ENCODE measurements at regions not wholly inside any gene's neighbourhood (a gene's known extent, or its start where the extent isn't known, plus 50 kb on each side); places are given as distances from the start of the nearest gene placed in this dataset.
"Not testable (repeated sequence)": the region's sequence is repeated elsewhere in the genome, so short reads cannot be mapped to it uniquely, and the experiment has no call there.

- DNase-seq (ENCODE audit: insufficient read length) (no peak), FAIRE-seq (no peak)
- no peak for TF ChIP-seq POLR2A (IDR thresholded peaks at IDR 0.05; ENCODE audit: low read depth, low read length)
- TF ChIP-seq POLR2AphosphoS5 (IDR thresholded peaks at IDR 0.05; ENCODE audit: low read depth, low read length) = no peak
- TF ChIP-seq TAF1 (IDR thresholded peaks at IDR 0.05; ENCODE audit: borderline replicate concordance, low read depth, low read length) = no peak
These were observed 233.5 kb upstream of the SERP2 start for GRCh38 chr13:44140146-44140545.

DNA sequence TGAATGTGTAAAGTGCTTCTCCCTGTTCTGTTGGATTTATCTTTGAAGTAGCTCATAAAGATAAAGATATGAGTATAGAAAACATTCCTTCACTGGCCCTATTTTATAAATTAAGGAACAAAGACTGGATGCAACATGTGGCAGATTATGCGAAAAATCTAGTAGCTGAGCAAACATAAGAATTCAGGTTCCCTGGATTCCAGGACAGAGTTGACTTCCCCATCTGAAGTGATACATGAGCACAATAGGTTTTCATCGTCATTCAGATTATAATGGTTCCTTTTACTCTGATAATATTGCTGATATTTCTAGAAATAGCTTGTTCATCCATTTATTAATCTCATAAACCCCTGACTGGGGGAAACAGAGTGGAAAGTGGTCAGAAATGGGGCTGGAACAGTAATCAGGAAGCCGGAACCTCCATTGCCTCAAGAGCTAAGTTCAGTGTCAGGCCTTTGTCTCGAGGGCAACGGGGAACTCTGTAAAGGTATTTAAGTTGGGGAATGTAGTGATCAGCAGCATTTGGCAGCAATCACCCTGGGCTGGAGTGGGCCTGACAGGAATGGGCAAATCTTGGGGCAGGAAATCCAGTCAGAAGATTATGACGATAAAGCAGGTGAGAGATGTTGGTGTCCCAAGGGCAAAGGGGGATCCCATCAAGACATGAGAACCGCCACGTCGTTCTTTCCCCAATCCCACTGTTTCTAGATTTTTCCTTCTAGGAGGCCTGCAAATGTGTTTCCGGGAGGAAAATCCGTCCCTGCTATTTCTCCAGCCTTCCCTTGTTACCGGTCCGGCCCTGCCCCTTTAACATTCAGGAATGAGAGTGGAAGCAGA lies 232.5 kb upstream of the SERP2 start:
- FAIRE-seq (peak; percentile 80), DNase-seq (ENCODE audit: insufficient read length) (no peak)
- TF ChIP-seq POLR2AphosphoS5 (IDR thresholded peaks at IDR 0.05; ENCODE audit: low read depth, low read length) (no peak), POLR2A (IDR thresholded peaks at IDR 0.05; ENCODE audit: low read depth, low read length) (no peak), TAF1 (IDR thresholded peaks at IDR 0.05; ENCODE audit: borderline replicate concordance, low read depth, low read length) (no peak)

DNA sequence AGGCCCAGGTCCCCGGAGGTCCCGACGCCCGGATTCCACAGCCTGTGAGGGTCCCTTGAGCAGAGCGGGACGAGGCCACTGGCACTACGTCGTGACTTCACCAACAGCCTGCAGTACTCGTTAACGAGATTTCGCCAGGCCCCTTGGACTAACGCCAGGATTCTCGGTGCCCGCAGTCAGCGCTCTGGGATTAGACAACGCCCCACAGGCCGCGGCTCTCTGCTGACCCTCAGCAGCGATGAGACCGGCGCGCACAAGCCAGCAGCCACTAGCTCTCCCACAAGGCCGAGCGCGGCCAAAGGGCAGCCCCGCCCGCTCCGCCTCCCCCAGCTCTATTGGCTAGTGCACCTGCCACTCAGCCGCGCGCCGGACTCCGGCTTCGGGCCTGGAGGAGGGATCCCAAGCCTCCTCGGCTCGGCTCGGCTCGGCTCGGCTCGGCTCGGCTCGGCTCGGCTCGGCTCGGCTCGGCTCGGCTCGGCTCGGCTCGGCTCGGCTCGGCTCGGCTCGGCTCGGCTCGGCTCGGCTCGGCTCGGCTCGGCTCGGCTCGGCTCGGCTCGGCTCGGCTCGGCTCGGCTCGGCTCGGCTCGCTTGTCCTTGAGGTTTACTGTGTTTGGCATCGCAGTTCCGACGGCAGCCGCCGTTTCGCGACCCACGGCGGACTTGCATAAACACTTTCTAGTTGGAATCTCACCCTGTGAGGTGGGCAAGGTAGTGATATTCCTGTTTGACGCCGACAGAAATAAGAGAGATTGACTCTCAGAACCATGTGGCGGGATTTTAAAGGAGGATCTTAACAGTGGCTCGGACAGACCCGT lies 231.7 kb upstream of the SERP2 start:
- peak; percentile 96 for DNase-seq (ENCODE audit: insufficient read length)
- peak; percentile 77; the same call in 1 of the 2 replicates for TF ChIP-seq POLR2A (IDR thresholded peaks at IDR 0.05; ENCODE audit: low read depth, low read length)
- TF ChIP-seq TAF1 (IDR thresholded peaks at IDR 0.05; ENCODE audit: borderline replicate concordance, low read depth, low read length) = no peak
- TF ChIP-seq POLR2AphosphoS5 (IDR thresholded peaks at IDR 0.05; ENCODE audit: low read depth, low read length) = peak; percentile 75
- peak; percentile 85 for FAIRE-seq

DNA sequence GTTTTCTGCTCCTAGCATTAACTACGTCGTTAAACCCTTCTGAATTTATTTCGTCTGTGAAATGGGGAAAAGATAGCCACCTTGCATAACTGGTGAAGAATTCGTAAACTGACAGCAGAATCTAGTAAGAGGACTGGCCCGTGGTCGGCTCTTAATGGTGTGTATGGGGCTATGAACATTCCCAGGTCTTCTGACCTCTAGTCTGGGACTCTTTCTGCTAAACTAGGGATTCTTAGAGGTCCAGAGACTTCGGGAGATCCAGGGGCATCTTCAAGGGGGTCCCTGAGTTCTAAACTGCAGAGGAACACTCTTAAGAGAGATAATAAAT lies 231.1 kb upstream of the SERP2 start:
- DNase-seq (ENCODE audit: insufficient read length) (no peak), FAIRE-seq (no peak)
- no peak for TF ChIP-seq POLR2AphosphoS5 (IDR thresholded peaks at IDR 0.05; ENCODE audit: low read depth, low read length)
- no peak for TF ChIP-seq TAF1 (IDR thresholded peaks at IDR 0.05; ENCODE audit: borderline replicate concordance, low read depth, low read length)
- no peak for TF ChIP-seq POLR2A (IDR thresholded peaks at IDR 0.05; ENCODE audit: low read depth, low read length)

DNA sequence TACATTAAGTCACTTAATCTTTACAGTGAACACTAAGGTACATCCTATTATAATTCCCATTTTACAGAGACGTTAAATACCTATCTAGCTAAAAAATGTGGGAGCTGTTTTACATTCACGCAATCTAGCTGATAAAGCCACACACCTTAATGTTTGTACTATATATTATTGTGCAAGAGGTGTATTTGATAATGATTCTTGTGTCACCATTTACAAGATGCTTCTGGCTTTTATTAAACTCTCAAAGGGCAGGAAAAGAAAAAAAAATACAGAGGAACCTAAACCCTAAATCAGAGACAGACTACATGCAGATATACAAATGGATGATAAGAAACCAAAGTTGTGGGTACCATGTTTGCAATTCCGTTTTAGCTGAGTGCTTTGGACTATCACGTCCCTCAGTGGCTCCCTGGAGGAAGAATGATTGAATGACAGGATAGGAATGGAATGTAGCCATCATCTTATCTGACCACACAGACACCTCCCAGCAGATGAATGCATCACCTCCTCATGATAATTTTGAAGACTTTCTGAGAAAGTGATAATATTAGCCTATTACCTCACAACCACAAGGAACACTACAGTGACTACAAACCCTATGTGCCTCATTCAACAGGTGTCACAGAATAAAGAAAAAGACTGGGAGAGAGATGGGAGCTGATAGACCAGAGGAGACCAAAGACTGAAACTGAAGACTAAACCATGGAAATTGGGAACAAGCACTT lies 230.5 kb upstream of the SERP2 start:
- TF ChIP-seq TAF1 (IDR thresholded peaks at IDR 0.05; ENCODE audit: borderline replicate concordance, low read depth, low read length) (no peak), POLR2AphosphoS5 (IDR thresholded peaks at IDR 0.05; ENCODE audit: low read depth, low read length) (no peak)
- peak; percentile 54 for FAIRE-seq
- DNase-seq (ENCODE audit: insufficient read length) = no peak

GRCh38 chr13:44146138-44146537 lies 227.5 kb upstream of the SERP2 start:
- FAIRE-seq (no peak), DNase-seq (ENCODE audit: insufficient read length) (no peak)
- TF ChIP-seq POLR2AphosphoS5 (IDR thresholded peaks at IDR 0.05; ENCODE audit: low read depth, low read length) (no peak), TAF1 (IDR thresholded peaks at IDR 0.05; ENCODE audit: borderline replicate concordance, low read depth, low read length) (no peak), POLR2A (IDR thresholded peaks at IDR 0.05; ENCODE audit: low read depth, low read length) (no peak)

DNA sequence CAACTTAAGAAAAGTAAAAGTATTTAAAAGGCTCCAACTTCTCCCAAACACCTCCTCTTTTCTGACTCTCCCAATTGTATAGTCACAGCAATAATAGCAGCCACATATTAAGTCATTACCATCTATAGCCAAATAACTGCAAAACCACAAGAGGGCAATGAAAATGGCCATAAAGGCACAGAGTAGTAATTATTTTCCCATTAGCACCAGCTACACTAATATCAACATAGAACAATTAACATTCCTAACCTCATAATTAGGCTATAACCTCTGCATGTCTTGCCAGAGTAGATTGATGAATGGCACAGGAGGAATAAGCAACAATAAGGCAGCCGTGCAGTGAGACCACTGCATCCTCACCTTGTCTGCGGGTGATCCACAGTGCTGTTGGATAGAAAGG lies 226.4 kb upstream of the SERP2 start:
- FAIRE-seq = no peak

GRCh38 chr13:44147648-44148047 lies 226.0 kb upstream of the SERP2 start:
- FAIRE-seq (no peak), DNase-seq (ENCODE audit: insufficient read length) (no peak)
- TF ChIP-seq POLR2AphosphoS5 (IDR thresholded peaks at IDR 0.05; ENCODE audit: low read depth, low read length) (no peak), POLR2A (IDR thresholded peaks at IDR 0.05; ENCODE audit: low read depth, low read length) (no peak), TAF1 (IDR thresholded peaks at IDR 0.05; ENCODE audit: borderline replicate concordance, low read depth, low read length) (no peak)

More for the DNA sequence above, 226.4 kb upstream of the SERP2 start:
- no peak for TF ChIP-seq POLR2A (IDR thresholded peaks at IDR 0.05; ENCODE audit: low read depth, low read length)
- no peak for TF ChIP-seq TAF1 (IDR thresholded peaks at IDR 0.05; ENCODE audit: borderline replicate concordance, low read depth, low read length)
- no peak for TF ChIP-seq POLR2AphosphoS5 (IDR thresholded peaks at IDR 0.05; ENCODE audit: low read depth, low read length)
- no peak for DNase-seq (ENCODE audit: insufficient read length)

GRCh38 chr13:44148159-44148914 lies 225.3 kb upstream of the SERP2 start:
- FAIRE-seq (no peak), DNase-seq (ENCODE audit: insufficient read length) (no peak)
- TF ChIP-seq TAF1 (IDR thresholded peaks at IDR 0.05; ENCODE audit: borderline replicate concordance, low read depth, low read length) = no peak

- not testable (repeated sequence) for FAIRE-seq; DNase-seq (ENCODE audit: insufficient read length)
These were observed 224.4 kb upstream of the SERP2 start for GRCh38 chr13:44149231-44149630.

DNA sequence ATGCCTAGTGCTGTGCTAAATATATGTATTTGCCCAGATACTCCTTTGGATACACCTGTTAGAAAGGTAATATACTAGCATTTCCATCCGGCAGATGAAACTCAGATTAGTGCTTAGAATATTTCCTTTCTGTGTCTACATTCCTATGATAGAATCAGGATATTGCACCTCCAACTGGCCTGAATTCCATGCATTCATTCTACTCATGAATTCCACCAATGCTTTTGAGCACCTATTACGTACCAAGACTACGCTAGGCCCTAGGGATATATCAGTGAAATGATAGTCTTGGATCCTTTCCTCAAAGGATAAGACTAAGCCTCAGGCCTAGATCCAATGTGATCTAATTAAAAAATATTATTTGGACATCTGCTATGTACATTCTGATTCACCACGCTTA lies 223.8 kb upstream of the SERP2 start:
- TF ChIP-seq TAF1 (IDR thresholded peaks at IDR 0.05; ENCODE audit: borderline replicate concordance, low read depth, low read length) = no peak
- TF ChIP-seq POLR2A (IDR thresholded peaks at IDR 0.05; ENCODE audit: low read depth, low read length) = no peak
- TF ChIP-seq POLR2AphosphoS5 (IDR thresholded peaks at IDR 0.05; ENCODE audit: low read depth, low read length) = no peak
- FAIRE-seq (no peak), DNase-seq (ENCODE audit: insufficient read length) (no peak)

Data from GM12892 (cell line).